ENCODE measurements at regions not wholly inside any gene's neighbourhood (a gene's known extent, or its start where the extent isn't known, plus 50 kb on each side); places are given as distances from the start of the nearest gene placed in this dataset.
"Not testable (repeated sequence)": the region's sequence is repeated elsewhere in the genome, so short reads cannot be mapped to it uniquely, and the experiment has no call there.

DNA sequence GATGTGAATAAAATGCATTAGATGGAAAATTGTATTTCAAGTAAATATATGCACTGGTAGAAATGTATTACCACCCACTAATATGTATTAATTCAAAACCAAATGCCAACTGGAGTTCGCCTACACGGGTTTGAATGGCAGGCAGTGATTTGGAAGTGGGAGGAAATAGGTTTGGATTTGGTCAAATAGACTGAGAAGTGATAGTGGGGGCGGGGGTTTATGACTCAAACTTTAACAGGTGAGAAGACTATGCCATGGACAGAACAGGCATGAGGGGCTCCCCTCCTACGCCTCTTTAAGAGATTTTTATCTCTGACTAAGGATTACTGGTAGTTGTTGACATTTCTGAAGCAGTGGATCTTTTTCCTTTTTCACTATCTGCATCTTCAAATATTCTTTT lies 677.8 kb downstream of the NTRK3 start:
- DNase-seq (ENCODE audit: low read depth): no peak

DNA sequence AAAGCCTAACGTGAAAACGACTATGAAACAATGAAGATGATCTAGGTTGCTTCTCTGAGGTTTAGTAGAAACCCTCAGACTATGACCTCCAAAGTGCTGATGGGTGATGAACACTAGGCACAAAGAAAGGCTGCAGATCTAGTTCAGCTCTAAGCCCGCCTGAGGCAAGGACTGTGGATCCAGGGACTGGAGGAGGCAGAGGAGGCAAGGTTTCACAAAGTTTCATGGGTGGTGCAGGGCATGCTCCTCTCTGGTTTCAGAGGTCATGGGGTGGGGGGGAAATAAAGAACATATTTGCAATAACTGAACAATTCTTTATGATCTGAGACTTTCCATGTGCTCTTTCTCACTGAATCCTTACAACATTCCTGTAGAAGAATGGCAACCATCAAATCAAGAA lies 679.2 kb downstream of the NTRK3 start:
- peak; percentile 44 for DNase-seq (ENCODE audit: low read depth)

DNA sequence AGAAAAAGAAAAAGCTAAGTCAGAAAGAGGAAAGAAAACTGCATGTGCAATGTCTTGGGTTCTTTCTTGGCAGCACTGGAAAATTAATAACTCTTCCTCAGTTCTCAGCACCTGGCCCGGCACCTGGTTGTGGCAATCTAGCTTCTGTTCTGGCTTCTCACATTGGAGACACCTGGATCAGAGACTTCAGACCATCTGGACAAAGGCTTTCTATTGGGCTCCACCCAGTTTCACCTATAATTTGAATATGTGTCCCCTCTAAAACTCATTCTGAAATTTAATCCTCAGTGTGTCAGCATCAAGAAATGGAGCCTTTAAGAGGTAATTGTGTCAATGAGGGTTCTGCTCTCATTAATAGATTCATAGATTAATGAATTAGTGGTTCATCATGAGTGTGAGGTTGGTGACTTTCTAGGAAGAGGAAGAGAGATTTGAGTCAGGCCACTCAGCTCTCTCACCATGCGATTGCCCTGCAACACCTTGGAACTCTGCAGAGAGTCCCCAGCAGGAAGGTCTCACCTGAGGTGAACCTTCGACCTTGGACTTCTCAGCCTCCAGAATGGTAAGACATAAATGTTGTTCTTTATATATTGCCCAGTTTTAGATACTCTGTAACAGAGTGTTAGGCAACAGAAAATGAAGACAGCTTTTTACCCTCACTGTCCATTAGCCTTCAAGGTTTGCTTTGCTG lies 679.9 kb downstream of the NTRK3 start:
- no peak for DNase-seq (ENCODE audit: low read depth)

DNA sequence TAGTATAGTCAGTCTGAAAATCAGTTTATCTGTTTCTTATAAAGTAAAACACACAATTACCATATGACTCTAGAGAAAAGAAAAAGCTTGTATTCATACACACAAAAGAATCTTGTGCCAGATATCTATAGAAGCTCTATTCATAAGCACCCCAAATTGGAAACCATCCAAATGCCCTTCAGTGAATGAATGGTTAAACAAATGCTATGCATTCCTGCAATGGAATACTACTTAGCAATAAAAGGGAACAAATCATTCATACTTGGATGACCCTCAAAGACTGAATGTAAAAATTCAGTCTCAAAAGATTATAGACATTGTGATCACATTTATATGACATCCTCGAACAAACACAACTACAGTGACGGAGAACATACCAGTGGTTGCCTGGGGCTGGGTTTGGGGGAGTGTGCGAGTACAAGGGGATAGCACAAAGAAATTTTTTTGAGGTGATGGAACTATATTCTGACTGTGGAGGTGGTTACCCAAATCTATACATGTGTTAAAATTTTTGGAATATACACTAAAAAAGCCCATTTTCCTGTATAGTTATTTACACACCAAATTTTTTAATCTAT lies 680.6 kb downstream of the NTRK3 start:
- no peak for DNase-seq (ENCODE audit: low read depth)

DNA sequence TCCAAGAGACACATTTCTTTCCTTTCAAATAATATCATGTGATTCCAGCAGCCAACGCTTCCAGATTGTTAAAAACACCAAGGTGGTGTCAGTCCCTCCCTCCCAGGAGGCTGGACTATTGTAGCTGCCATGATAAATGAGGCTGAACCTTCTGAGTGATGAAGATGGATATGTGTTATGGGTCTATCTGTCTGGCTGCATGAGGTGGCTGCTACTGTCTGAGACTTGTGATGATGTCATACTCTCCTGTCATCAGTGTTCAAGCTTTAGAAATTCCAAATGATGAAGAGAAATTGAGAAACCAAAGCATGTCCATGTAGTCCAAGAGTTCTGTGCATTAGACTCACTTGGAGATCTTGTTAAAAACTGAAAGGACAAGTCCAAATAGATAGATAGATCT lies 683.0 kb downstream of the NTRK3 start:
- no peak for DNase-seq (ENCODE audit: low read depth)

DNA sequence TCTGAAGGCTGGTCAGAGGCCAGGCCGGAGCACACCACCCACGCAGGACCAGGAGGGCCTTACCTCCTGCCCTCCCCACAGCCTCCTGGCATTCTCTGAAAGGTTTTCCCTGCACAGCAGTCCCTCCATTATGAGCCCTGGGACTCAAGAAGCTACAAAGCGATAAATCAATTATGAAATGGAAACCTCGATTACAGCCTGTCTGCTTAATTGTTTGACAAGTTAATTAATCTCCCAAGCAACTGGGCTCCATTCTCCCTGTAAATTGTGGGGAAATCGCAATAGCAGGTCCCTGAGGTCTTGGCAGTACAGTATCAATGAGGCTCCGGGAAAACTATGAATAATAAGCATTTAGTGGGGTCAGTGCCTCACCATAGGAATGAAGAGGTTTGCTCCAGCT lies 683.5 kb downstream of the NTRK3 start:
- no peak for DNase-seq (ENCODE audit: low read depth)

DNA sequence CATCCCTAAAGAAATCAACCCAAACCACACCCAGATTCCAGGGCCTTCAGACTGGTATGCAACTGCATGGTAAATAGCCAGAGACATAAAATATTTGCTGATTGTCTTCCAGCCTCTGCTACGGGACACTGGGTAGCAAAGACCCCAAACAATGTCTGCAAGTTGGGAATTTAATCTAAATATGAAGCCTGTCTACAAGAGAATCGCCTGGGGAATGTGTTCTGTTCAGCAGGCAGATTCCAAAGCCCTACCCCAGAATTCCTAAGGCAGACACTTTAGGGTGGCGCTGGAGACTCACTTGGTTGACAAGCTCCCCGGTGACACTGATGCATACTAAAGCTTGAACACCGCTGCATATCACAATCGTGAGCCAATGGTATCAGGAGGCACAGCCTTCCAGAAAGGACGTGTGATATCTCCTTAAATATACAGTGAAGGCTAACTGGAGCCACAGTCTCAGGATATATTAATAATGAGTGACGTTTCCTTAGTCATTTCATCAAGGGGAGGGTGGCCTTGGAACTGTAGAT lies 684.1 kb downstream of the NTRK3 start:
- no peak for DNase-seq (ENCODE audit: low read depth)

DNA sequence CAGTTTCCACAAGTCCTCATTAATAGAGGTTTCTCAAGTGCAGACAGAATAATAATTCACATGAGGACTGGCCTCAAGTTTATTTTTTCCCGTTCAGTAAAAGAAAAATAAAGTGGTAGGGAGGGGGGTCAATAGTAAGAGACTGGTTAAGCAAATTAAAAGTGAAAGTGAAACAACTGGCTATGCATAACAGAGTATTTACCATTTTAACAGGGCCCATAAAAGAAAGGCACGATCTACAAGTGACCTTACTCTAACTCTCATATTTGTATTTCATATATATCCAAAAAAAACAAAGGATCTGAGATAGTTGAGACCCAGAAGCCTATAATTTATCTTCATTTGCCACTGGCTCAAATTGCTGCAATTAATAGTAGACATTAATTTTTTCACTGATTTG lies 686.3 kb downstream of the NTRK3 start:
- no peak for DNase-seq (ENCODE audit: low read depth)

DNA sequence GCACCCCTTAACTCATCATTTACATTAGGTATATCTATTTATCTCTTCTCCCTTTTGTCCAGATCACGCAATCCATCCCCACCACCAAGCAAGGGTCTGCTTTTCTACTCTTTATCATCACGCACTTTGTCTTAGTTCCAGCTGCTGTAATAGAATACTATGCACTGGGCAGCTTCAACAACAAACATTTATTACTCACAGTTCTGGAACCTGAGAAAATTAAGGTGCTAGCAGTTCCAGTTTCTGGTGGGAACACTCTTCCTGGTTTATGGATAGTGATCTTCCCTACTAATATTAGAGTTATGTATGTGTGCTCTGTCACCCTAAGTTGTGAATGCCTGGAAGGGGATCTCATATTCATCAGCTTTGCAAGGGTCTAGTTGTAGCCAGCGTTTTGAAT lies 687.0 kb downstream of the NTRK3 start:
- no peak for DNase-seq (ENCODE audit: low read depth)

DNA sequence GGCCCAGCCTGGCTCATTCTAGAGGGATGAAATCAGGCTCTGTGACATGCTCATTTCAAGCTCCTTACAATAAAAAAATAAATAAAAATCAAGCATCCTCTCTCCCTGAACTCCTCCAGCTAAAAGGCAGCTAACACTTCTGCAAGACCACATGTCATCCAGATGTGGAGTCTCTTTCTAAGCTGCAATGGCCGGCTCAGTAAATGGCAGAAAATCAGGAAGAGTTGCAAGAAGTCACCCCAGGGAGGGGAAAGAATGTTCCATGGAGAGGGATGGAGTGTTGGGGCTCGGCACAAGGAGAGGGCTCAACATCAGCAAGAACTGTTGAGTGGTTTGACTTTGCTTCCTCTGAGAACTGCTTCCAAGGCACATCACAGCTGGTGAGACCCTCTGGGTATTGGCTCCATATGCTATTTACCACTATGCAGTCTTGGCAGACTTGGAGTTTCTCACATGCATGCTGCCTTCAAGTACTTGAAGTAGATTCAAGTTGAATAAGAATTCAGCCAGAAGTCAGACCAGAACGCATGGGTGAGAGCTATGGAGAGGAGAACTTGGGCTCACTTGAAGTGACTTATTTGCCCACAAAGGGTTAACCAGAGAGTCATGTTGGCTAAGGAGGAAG lies 689.0 kb downstream of the NTRK3 start:
- no peak for DNase-seq (ENCODE audit: low read depth)

DNA sequence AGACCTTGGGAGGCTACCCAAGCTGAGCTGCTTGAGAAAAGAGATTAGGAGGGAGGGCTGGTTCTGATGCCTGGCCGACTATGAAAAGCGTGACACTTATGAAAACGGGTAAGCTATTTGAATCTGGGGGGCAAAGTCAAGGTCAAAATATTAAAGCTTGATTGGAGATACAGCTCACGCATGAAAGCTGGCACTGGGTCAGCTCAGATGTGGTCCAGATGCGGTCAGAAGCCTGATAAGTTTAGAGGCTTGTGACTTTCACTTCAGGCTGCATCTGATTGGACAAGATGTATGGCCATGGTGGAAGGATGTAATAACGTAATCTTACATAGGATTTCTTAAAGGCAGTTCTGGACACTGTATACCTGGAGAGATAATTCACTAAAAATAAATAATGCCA lies 690.3 kb downstream of the NTRK3 start:
- no peak for DNase-seq (ENCODE audit: low read depth)

DNA sequence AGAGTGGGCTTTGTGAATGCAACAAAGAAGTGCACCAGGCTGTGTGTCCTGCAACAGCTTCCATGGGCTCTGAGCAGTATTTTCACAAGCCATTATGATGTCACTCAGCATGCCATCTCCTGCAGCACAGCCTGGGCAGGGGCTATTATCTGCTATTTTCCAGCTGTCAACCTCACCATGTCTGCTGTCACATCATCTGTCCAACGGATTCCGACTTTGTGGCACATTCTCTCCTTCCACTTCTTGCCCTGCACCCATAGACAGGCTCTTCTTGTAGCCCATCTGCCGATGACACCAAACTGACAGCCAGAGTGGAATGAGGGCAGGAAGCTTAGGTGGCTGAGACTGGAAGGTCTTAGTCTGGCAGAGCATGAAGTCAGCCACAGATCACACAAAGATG lies 691.9 kb downstream of the NTRK3 start:
- no peak for DNase-seq (ENCODE audit: low read depth)

DNA sequence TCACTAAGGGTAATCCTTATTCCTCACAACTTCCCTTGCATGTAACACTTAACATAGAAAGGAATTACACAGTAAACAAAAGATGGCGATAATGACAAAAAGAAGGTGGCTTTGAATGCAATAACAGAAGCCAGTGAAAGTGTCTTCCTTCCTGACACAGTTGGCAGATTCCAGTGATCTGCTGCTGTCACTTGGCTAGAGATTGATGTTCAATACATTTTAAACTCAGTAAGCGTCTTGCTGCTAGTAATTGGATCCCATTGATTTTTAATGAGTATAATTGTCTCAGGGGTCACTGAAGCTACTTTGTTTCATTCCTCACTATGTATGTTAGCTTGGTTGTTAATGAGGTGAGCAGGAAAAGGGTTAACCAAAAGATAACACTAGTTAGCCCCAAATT lies 692.7 kb downstream of the NTRK3 start:
- no peak for DNase-seq (ENCODE audit: low read depth)

DNA sequence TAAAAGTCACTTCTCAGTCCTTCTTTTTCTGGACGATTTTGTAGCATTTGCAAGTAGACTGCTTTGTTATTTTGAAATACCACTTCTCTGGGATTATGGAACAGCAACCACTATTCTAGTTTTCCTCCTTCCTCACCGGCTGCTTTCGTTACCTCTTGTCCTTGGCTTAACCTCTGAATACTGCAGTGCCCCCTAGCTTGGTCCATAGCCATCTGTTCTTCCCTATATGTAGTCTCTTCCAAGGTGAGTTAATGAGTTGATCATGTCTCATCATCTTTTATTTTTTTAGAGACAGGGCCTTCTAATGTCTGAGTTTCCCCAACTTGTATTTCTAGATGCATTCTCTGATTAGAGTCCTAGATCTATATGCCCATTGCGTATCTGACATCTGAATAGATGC lies 694.3 kb downstream of the NTRK3 start:
- no peak for DNase-seq (ENCODE audit: low read depth)

DNA sequence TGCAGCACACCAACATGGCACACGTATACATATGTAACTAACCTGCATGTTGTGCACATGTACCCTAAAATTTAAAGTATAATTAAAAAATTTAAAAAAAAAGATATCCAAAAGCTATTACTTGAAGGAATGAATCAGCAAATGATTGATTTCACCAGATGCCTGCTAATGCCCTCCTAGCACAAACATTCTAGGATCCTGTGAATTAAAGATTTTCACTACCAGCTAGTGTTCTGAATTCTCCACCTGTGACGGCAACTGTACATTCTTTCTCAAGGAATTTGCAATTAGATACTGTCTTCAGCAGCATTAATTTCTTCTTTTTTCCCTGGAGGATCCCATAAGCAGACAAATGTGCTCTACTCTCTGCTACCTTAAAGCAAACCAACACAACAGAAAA lies 694.9 kb downstream of the NTRK3 start:
- DNase-seq (ENCODE audit: low read depth): no peak

DNA sequence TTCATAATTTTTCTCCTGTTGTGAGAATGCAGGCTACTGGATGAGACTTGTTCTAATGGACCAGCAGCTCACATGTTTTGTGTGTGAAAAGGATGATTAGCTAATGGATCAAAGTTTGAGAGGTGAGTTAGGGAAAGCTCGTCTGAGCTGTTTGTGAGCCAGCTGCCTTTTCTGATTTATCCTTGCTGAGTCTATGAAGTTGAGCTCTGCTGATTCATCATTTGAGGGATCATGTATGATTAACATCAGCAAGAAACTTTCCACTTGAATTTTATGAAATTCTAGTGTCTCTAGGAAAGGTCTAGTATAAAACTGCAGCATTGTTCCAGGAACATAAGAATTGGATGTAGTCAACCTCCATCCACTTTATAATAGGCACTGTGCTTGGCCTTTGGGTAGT lies 698.7 kb downstream of the NTRK3 start:
- DNase-seq (ENCODE audit: low read depth): peak; percentile 52

DNA sequence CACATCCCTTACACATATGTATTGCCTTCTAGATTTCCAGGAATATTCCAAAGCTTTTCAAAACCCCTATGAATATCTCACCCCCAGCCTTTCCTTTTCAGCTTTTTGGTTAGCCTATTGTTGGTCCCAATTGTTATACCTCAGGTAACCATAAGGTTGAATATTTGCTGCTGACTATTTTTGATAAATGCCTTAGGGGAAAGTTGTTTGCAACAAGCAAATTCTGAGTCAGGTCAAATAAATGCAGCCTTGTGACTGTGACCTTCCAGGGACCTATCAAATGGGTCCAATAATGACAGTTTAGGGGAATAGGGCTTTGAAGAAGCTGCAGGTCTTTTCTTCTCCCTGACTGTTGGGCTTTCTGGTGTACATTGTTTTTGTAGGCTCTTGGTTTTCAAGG lies 699.7 kb downstream of the NTRK3 start:
- no peak for DNase-seq (ENCODE audit: low read depth)

DNA sequence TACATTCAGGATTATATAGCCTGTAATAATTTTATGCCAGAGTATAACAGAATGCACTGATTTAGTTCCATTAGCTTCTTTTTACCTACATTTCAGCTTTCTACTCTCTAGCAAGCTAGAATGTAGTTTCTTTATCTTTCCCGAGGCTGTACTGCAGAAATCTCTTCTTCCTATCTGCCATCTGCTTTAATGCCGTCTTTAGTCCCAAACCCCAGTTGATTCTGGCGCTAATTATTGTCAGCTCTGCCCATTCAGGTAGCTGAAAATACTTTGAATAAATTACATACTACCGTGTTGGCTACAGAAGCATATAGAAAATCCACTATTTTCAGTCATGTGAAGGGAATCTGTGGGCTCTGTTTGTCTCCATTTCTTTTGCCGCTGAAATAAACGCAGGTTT lies 706.7 kb downstream of the NTRK3 start:
- no peak for DNase-seq (ENCODE audit: low read depth)

DNA sequence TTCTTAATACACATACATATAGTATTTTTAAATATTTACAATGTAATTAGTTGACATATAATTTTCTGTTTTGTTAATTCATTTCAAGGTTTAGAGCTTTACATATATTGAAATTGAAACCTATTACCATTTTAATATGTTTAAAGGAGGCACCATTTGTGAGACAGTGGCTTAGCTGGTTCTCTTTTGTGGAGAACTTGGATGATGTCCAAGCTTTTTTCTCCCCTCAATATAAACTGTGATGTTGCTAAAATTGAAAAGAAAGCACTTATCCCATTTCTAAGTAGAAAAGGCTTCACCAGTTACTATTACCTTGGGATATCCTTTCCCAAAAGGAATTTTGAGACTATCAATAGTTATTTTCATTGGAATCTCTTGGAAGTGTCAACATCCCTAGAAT lies 707.2 kb downstream of the NTRK3 start:
- no peak for DNase-seq (ENCODE audit: low read depth)

DNA sequence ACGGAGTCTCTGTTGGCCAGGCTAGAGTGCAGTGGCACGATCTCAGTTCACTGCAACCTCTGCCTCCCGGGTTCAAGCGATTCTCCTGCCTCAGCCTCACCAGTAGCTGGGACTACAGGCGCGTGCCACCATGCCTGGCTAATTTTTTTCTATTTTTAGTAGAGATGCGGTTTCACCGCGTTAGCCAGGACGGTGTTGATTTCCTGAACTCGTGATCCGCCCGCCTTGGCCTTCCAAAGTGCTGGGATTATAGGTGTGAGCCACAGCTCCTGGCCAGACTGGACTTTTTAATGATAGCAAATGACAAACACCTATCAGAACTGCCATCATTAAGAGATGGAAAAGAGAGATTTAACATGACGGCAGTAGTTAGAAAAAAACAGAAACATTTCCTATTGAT lies 707.9 kb downstream of the NTRK3 start:
- not testable (repeated sequence) for DNase-seq (ENCODE audit: low read depth)

DNA sequence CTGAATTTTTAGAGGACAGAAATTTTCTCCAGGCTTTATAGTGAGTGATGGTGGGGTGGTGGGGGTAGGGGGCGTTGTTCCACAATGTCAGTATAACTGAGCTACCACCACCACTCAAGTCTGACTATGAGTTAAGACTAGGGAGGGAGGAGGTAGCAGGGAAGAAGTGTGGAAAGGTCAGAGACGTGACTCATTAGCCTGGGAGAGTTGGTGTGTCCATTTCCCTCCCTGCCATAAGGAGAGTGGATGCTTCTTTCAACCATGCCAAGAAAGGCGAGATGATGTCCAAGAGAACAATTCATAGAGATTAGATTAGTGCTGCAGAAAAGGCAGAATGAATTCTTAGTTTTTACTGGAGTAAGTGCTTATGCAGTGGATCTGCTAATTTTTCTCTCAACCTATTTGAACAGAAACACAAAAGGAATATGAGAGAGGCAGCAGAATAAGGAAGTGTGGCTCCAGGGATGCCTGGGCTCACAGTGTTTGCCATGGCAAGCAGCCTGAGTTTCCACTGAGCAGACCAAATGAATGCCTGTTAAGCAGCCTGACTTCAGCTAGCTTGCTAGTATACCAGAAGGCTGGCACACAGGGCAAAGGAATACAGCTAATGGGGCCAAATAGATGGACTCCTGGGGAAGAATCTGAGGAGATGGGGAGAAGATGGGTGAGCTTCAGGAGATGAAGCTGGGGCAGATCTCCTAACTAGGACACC lies 708.9 kb downstream of the NTRK3 start:
- DNase-seq (ENCODE audit: low read depth): peak; percentile 56

DNA sequence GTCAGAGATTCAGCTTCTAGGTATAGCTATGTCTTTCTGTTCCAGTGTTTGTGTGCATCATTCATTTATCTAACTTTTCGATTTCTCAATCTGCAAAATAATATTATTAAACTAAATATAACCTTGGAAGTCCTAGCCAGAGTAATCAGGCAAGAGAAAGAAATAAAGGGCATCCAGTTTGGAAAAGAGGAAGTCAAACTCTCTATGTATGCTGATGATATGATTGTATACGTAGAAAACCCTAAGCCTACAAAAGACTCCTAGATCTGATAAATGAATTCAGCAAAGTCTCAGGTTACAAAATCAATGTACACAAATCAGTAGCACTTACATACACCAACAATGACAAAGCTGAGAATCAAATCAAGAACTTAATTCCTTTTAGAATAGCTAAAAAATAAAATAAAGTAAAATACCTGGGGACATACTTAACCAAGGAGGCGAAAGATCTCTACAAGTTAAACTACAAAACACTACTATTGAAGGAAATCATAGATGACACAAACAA lies 718.2 kb downstream of the NTRK3 start:
- DNase-seq (ENCODE audit: low read depth): no peak

DNA sequence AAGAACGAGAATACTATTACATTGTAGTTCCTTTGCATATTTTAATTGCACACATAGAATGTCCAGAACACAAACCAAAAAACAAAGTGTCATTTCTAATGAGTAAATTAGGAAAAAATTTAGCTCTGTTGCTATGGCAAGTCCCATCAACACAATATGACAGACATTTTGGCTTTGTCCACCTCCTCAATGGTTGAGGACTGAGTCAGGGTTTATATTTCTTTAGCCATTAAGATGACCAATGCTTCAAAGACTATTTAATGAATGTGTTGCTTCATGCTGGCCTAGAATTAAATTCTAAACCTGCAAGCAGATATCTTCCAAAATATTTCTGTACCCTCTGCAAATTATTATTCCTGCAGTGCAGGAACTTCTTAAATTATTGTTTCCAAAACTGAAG lies 719.2 kb downstream of the NTRK3 start:
- no peak for DNase-seq (ENCODE audit: low read depth)

All from amniotic epithelial cell (primary cell).